H1 (cell line): ENCODE measurements at regions not wholly inside any gene's neighbourhood (a gene's known extent, or its start where the extent isn't known, plus 50 kb on each side); places are given as distances from the start of the nearest gene placed in this dataset.

Experiments
- FOSL1 ChIP-seq: IDR thresholded peaks from 2 replicates; pipeline ENCODE4 v1.6.1; 2011; ENCODE audit warnings: mild to moderate bottlenecking, low read depth, low read length, moderate library complexity; ENCODE audit not compliant: insufficient read depth

DNA sequence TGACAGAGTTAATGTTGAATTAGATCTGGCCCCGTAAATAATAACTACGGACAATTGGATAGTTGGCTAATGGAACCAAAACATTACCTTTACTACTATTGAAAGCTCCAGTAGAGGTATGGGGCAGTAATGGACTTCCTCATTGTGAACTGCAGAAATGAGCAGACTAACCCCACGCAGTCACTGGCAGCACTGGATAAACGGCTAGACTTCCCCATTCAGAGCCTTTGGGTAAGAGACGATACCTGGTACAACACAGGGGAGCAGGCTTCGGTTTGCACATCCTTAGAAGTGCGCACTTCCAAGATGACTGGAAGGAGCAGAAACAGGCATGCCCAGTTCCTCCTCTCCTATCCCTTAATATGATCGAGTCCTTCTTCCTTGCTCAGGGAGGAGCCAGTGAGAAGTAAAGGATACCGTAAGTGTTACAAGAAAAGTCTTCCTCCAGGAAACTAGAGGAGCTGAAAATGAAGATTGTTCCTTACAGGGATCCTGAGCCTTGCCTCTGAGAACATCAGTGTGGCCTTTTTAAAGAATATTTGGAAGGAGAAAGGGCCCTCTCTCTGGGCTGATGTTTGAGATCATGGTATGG, 100.5 kb upstream of the NECTIN3 start (continued):
- TF ChIP-seq FOSL1: no peak
